ENCODE measurements at regions not wholly inside any gene's neighbourhood (a gene's known extent, or its start where the extent isn't known, plus 50 kb on each side); places are given as distances from the start of the nearest gene placed in this dataset.

DNA sequence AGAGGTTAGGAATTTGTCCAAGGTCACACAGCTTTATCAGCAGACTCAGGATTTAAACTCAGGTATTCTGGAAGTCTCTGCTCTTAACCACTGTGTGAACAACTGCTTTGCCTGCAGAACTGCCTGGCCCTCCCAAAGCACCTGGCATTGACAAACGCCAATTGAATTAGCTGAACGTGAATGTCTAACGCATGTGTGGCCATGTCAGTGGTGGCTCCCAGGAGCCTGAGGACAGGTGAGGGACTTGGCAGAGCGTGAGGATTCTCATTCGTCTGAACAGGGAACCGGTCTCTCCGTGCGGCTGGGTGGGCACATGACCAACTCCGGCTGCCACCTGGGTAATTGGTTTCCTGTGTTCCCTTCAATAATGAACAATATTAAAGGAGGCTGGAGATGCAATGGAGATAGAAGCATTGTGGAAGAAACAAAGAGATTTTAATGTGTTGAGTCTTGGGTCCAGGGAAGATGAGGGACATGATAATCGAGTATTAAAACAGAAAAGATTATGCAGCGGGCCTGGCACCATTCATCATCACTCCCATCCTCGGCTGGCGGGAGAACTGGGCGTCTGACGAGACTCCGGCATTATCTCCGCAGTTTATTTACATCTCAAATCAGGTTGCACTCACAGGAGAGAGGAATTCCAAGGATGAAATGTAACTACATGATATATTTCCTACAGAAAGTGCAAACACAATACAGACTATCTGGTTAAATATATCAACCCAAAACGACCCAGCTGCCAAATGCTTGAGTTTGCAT is 113.5 kb downstream of the NPIPB5 start:
- no peak for TF ChIP-seq FOXP2 (optimal IDR thresholded peaks at IDR 0.05; ENCODE audit: borderline replicate concordance, extremely low read depth, extremely low read length, insufficient read depth)
- no peak for TF ChIP-seq SIN3A (IDR thresholded peaks at IDR 0.05; ENCODE audit: borderline replicate concordance, insufficient read depth, low read length)
- no peak for TF ChIP-seq TAF1 (IDR thresholded peaks at IDR 0.05; ENCODE audit: borderline replicate concordance, insufficient read depth, low read length)

DNA sequence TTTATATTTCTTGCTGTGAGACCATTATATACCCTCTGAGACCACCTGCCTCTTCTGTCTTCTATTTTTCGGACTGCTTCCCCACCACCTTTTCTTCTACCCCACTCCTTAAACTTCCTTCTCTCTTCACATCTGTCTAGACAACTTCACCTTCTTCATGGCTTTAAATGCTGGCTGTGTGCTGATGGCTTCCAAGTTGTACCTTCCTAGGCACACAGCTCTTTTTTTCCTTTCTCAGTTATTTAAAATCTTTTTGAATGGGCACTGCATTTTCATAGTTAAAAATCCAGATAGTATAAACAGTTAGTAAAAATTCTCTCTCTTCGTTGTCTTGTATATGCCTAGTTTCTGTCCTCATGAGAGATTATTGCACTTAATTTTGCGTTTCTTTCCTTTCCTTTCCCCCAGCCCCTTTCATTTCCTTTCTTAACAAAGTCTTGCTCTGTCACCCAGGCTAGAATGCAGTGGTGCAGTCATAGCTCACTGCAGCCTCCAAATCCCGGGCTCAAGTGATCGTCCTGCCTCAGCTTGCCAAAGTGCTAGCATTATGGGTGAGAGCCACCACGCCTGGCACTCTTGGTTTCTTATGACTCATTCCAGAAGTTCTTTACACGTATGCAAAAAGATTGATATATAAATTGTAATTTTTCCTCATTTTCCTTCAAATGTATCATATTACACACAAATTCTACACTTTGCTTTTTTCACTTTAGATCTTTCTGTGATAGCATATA is 114.3 kb downstream of the NPIPB5 start:
- no peak for TF ChIP-seq SIN3A (IDR thresholded peaks at IDR 0.05; ENCODE audit: borderline replicate concordance, insufficient read depth, low read length)
- TF ChIP-seq, protein P1, sequence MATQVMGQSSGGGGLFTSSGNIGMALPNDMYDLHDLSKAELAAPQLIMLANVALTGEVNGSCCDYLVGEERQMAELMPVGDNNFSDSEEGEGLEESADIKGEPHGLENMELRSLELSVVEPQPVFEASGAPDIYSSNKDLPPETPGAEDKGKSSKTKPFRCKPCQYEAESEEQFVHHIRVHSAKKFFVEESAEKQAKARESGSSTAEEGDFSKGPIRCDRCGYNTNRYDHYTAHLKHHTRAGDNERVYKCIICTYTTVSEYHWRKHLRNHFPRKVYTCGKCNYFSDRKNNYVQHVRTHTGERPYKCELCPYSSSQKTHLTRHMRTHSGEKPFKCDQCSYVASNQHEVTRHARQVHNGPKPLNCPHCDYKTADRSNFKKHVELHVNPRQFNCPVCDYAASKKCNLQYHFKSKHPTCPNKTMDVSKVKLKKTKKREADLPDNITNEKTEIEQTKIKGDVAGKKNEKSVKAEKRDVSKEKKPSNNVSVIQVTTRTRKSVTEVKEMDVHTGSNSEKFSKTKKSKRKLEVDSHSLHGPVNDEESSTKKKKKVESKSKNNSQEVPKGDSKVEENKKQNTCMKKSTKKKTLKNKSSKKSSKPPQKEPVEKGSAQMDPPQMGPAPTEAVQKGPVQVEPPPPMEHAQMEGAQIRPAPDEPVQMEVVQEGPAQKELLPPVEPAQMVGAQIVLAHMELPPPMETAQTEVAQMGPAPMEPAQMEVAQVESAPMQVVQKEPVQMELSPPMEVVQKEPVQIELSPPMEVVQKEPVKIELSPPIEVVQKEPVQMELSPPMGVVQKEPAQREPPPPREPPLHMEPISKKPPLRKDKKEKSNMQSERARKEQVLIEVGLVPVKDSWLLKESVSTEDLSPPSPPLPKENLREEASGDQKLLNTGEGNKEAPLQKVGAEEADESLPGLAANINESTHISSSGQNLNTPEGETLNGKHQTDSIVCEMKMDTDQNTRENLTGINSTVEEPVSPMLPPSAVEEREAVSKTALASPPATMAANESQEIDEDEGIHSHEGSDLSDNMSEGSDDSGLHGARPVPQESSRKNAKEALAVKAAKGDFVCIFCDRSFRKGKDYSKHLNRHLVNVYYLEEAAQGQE (IDR thresholded peaks at IDR 0.05; ENCODE audit: insufficient read depth in 1 of 2, low read depth in 2 of 2, low read length in 2 of 2) = no peak
- no peak for TF ChIP-seq TAF1 (IDR thresholded peaks at IDR 0.05; ENCODE audit: borderline replicate concordance, insufficient read depth, low read length)

- TF ChIP-seq, protein P1 (IDR thresholded peaks at IDR 0.05; ENCODE audit: insufficient read depth in 1 of 2, low read depth in 2 of 2, low read length in 2 of 2) = no peak
- TF ChIP-seq POLR2AphosphoS5 (IDR thresholded peaks at IDR 0.05; ENCODE audit: low read depth, low read length) = no peak
- no peak for TF ChIP-seq FOXP2 (optimal IDR thresholded peaks at IDR 0.05; ENCODE audit: borderline replicate concordance, extremely low read depth, extremely low read length, insufficient read depth)
- no peak for TF ChIP-seq SIN3A (IDR thresholded peaks at IDR 0.05; ENCODE audit: borderline replicate concordance, insufficient read depth, low read length)
- TF ChIP-seq TAF1 (IDR thresholded peaks at IDR 0.05; ENCODE audit: borderline replicate concordance, insufficient read depth, low read length) = no peak
These were observed 115.3 kb downstream of the NPIPB5 start for GRCh38 chr16:22625967-22626366.

DNA sequence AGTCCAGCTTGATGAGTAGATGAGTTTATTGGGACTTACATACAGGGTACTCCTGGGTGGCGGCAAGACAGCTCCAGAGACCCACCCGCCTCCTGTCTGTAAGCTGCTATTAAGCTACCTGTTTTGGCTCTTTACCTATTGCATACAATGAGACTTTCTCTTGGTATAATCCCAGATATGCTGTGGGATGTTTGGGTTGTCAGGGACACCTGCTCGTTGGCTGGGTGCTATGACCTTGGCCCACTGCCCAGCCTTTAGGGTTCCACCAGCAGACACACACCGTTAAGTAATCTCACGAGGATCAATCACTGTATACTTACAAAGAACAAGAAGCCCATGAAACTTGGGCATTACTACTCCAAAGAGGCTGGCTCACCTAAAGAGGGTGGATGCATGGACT is 116.4 kb downstream of the NPIPB5 start:
- TF ChIP-seq POLR2AphosphoS5 (IDR thresholded peaks at IDR 0.05; ENCODE audit: low read depth, low read length) (no peak), SIN3A (IDR thresholded peaks at IDR 0.05; ENCODE audit: borderline replicate concordance, insufficient read depth, low read length) (no peak), TAF1 (IDR thresholded peaks at IDR 0.05; ENCODE audit: borderline replicate concordance, insufficient read depth, low read length) (no peak), FOXP2 (optimal IDR thresholded peaks at IDR 0.05; ENCODE audit: borderline replicate concordance, extremely low read depth, extremely low read length, insufficient read depth) (no peak)
- TF ChIP-seq, protein P1 (IDR thresholded peaks at IDR 0.05; ENCODE audit: insufficient read depth in 1 of 2, low read depth in 2 of 2, low read length in 2 of 2) = no peak

DNA sequence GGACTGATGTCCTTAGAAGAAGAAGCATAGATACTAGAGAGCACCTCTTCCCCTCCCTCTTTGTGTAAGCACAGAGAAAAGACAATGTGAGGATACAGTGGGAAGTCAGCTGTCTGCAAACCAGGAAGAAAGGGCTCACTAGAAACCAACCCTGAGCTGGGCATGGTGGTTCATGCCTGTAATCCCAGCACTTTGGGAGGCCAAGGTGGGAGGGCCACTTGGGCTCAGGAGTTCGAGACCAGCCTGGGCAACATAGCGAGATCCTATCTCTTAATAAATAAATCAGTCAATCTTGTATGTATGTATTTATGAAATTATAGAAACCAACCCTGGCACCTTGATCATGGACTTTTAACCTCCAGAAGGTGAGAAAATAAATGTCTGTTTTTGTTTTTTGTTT is 118.3 kb downstream of the NPIPB5 start:
- TF ChIP-seq TAF1 (IDR thresholded peaks at IDR 0.05; ENCODE audit: borderline replicate concordance, insufficient read depth, low read length) (no peak), SIN3A (IDR thresholded peaks at IDR 0.05; ENCODE audit: borderline replicate concordance, insufficient read depth, low read length) (no peak), FOXP2 (optimal IDR thresholded peaks at IDR 0.05; ENCODE audit: borderline replicate concordance, extremely low read depth, extremely low read length, insufficient read depth) (no peak), POLR2AphosphoS5 (IDR thresholded peaks at IDR 0.05; ENCODE audit: low read depth, low read length) (no peak)
- TF ChIP-seq, protein P1 (IDR thresholded peaks at IDR 0.05; ENCODE audit: insufficient read depth in 1 of 2, low read depth in 2 of 2, low read length in 2 of 2) = no peak
